Suprapubic skin (tissue), 4 donors: ENCODE measurements at regions not wholly inside any gene's neighbourhood (a gene's known extent, or its start where the extent isn't known, plus 50 kb on each side); places are given as distances from the start of the nearest gene placed in this dataset.

Experiments used
- EP300 ChIP-seq: sonication (generic); formaldehyde crosslinking; IDR thresholded peaks from one replicate; pipeline ENCODE4 v1.6.1; 2017; ENCODE audit warnings: antibody characterized with exemption
- POLR2A ChIP-seq, 2 donors: fragments of 450-650 bp; IDR thresholded peaks; one replicate each; pipeline ENCODE4 v1.6.1; 2017; ENCODE audit warnings: antibody characterized with exemption in 2 of 2, mild to moderate bottlenecking in 2 of 2, moderate library complexity in 2 of 2
- POLR2AphosphoS5 ChIP-seq, 3 donors: sonication (generic); formaldehyde crosslinking; IDR thresholded peaks; one replicate each; pipeline ENCODE4 v1.6.1; 2017; ENCODE audit warnings: antibody characterized with exemption in 3 of 3
- TF ChIP-seq, protein P1 (sequence below), 2 donors: fragments of 200-600 bp in 1 of 2; fragments of 450-650 bp in 1 of 2; sonication (generic) in 1 of 2; IDR thresholded peaks; one replicate each; pipeline ENCODE4 v1.5.1; 2016 to 2019; ENCODE audit warnings: antibody characterized with exemption in 2 of 2, mild to moderate bottlenecking in 1 of 2, moderate library complexity in 1 of 2

DNA sequence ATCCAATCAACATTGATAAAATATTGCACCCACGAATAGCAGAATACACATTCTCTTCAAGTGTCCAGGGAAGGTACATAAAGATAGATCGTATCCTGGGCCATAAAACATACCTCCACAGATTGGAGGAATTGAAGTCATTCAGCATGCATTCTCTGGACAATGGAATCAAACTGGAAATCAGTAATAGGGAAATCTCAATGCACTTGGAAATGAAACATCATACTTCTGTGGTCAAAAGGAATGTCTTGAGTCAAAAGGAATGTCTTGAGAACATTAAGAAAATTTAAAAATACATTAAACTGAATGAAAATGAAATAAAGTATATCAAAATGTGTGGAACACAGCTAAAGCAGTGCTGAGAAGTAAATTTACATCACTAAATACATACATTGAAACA, 138.8 kb downstream of the TFAP2A start:
- no peak for TF ChIP-seq POLR2AphosphoS5 (IDR thresholded peaks at IDR 0.05)
- TF ChIP-seq, protein P1, sequence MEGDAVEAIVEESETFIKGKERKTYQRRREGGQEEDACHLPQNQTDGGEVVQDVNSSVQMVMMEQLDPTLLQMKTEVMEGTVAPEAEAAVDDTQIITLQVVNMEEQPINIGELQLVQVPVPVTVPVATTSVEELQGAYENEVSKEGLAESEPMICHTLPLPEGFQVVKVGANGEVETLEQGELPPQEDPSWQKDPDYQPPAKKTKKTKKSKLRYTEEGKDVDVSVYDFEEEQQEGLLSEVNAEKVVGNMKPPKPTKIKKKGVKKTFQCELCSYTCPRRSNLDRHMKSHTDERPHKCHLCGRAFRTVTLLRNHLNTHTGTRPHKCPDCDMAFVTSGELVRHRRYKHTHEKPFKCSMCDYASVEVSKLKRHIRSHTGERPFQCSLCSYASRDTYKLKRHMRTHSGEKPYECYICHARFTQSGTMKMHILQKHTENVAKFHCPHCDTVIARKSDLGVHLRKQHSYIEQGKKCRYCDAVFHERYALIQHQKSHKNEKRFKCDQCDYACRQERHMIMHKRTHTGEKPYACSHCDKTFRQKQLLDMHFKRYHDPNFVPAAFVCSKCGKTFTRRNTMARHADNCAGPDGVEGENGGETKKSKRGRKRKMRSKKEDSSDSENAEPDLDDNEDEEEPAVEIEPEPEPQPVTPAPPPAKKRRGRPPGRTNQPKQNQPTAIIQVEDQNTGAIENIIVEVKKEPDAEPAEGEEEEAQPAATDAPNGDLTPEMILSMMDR (IDR thresholded peaks at IDR 0.05): no peak
- TF ChIP-seq POLR2A (IDR thresholded peaks at IDR 0.05): no peak
- TF ChIP-seq EP300: no peak
